HG03095 (cell line): ENCODE measurements at regions not wholly inside any gene's neighbourhood (a gene's known extent, or its start where the extent isn't known, plus 50 kb on each side); places are given as distances from the start of the nearest gene placed in this dataset.

ENCODE experiments used
- ATAC-seq: cut with Tn5 transposase; IDR thresholded peaks from one replicate; pipeline ENCODE4 v1.9.1; 2021; ENCODE audit warnings: moderate library complexity; ENCODE audit not compliant: unreplicated experiment

DNA sequence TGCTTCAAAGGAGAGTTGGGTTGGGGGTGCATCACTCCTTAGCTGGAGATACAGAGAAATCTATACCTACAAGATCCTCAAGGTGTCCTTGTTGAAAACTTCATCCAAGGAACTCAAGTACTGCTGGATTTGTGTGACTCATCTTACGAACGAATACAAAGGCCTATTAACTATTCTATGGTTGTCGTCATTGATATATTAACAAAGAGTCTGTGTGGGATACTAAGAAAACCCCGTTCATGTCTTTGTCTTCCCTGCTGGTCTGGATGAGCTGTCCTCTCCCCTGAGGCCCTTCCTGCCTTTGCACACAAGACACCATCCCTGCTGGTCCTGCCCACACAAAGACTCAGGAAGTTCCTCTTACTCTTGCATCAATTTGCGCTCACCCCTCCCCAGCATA is 54.9 kb upstream of the IRF2 start:
- ATAC-seq, result no peak

GRCh38 chr4:184528713-184529112 is 54.4 kb upstream of the IRF2 start:
- no peak for ATAC-seq

DNA sequence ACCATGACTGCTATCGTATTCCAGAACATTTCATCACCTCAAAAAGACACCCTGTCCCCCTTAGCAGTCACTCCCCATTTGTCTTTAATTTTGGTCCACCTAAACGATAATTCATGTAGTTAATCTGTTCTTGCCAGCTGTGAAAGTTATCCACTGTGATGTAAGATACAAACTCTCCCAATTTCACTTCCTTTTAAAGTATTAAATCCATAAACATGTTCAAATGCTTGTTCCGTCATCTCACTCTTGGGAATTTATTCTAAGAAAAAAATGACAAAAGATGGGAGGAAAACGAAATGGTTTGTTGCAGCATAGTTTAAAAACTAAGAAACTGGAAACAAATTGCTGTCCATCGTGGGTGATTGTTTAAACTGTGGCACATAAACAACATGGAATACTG is 53.7 kb upstream of the IRF2 start:
- ATAC-seq, result no peak

DNA sequence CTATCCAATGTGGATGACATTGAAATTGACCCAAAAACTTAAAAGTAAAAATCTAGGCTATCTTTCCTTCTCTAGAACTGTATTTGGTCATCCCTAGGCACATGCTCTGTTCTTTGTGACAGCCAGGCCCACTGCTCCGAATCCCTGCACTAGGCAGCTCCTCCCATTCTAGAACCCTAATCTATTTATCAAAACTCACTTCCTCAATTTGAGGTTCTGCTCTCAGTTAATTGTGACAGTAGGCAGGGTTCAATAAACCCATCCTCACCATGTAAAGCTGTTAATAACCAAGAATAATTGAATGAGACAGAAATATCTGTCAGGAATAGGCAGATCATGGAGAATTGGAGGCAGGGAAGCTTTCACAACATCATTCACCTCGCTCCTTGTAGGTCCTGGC is 51.9 kb upstream of the IRF2 start:
- no peak for ATAC-seq
